ENCODE measurements at regions not wholly inside any gene's neighbourhood (a gene's known extent, or its start where the extent isn't known, plus 50 kb on each side); places are given as distances from the start of the nearest gene placed in this dataset.

DNA sequence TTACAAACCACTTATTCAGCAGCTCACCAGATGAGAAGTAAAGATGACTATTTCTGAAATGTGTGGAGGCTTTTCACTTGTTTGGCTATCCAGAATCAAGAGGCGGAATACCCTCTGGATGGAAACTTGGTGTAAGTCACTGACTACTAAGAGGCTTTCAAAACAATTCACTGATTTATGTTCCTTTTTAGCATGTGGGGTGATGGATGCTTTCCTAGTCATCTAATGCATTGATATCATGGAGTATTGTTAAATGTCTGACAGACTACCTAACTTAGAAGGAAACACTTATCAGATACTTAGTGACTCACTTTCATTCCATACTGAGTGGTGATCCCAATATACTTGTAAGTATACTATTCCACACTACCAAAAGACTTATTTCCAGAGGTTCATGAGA is 141.4 kb downstream of the PLK2 start:
- H2AFZ ChIP-seq (ENCODE audit: low read length), result no peak overlapping the region
- H3K23me2 ChIP-seq (ENCODE audit: low read depth, low read length), result no peaks in the 10 kb centered on the region
- H2BK12ac ChIP-seq (ENCODE audit: low read depth, low read length), result no peak overlapping the region
- H3K56ac ChIP-seq (replicated peaks; ENCODE audit: insufficient read length, low read depth, low read length), result no peak overlapping the region
- WGBS, 2 experiments (ENCODE audit: extremely low coverage in 1 of 2, insufficient coverage in 1 of 2, insufficient read length in 1 of 2, insufficient replicate concordance in 2 of 2, low coverage in 1 of 2, low lambda C conversion rate in 2 of 2, missing lambda C conversion rate in 1 of 2), result 100% methylated on average over 1 of the region's 1 CpG; no CpG with 5 or more reads in 1 of the 2 experiments
- H3K4ac ChIP-seq (replicated peaks; ENCODE audit: insufficient read length, low read depth, low read length), result no peak overlapping the region
- no peak overlapping the region for H2BK15ac ChIP-seq (ENCODE audit: low read length)
- H3K27ac ChIP-seq (ENCODE audit: low read depth, low read length), result no peak overlapping the region
- H3K18ac ChIP-seq (ENCODE audit: extremely low read depth, low read length), result no peak overlapping the region
- ChIA-PET POLR2A (ENCODE audit: partially characterized antibody) (no interaction called here), CTCF (ENCODE audit: partially characterized antibody) (no interaction called here)
- H4K20me1 ChIP-seq (replicated peaks in 1 of 2; ENCODE audit: control insufficient read depth in 1 of 2, insufficient read depth in 2 of 2, low read length in 2 of 2), result no peaks in the 10 kb centered on the region
- H3K79me2 ChIP-seq (ENCODE audit: control insufficient read depth in 1 of 2, insufficient read depth in 2 of 2, low read length in 2 of 2), result no peaks in the 10 kb centered on the region
- H3K9me3 ChIP-seq (ENCODE audit: insufficient read depth in 2 of 2, low read depth in 1 of 2, low read length in 1 of 2), result no peaks in the 10 kb centered on the region
- H3K9ac ChIP-seq (replicated peaks in 1 of 4; ENCODE audit: extremely low read depth in 1 of 4, low read depth in 3 of 4, low read length in 3 of 4), result no peak overlapping the region
- no peak overlapping the region for H3K14ac ChIP-seq (ENCODE audit: insufficient read length)
- no peak for DNase-seq (ENCODE audit: low read depth in 1 of 2, low spot score in 2 of 2)
- no peak overlapping the region for H4K5ac ChIP-seq (ENCODE audit: insufficient read length, low read depth, low read length)
- H2BK120ac ChIP-seq (replicated peaks; ENCODE audit: low read depth, low read length), result no peak overlapping the region
- no peak overlapping the region for H4K91ac ChIP-seq (replicated peaks; ENCODE audit: insufficient read length, low read length)
- H3K27me3 ChIP-seq (replicated peaks in 1 of 4; ENCODE audit: control insufficient read depth in 3 of 4, extremely low read depth in 1 of 4, insufficient read depth in 3 of 4, low read length in 3 of 4), result no peaks in the 10 kb centered on the region
- H3K4me1 ChIP-seq (replicated peaks in 1 of 4; ENCODE audit: control insufficient read depth in 3 of 4, insufficient read depth in 4 of 4, low read length in 3 of 4), result peaks cover 0 to 3% (median 0%) of the 10 kb centered on the region in 4 experiments; a peak in 3 of 7 replicates
- no peak overlapping the region for H3K4me2 ChIP-seq (ENCODE audit: insufficient read depth in 1 of 2, low read depth in 2 of 2, low read length in 2 of 2)
- H2BK20ac ChIP-seq (ENCODE audit: low read length), result no peak overlapping the region
- no peaks in the 10 kb centered on the region for H3K36me3 ChIP-seq (ENCODE audit: control insufficient read depth in 2 of 4, insufficient read depth in 4 of 4, low read length in 3 of 4)
- no peak overlapping the region for H2AK5ac ChIP-seq (ENCODE audit: low read depth, low read length)
- H3K4me3 ChIP-seq (ENCODE audit: extremely low read depth in 1 of 4, insufficient read depth in 2 of 4, low read depth in 3 of 4, low read length in 4 of 4), result no peak overlapping the region
- FAIRE-seq, result no peak
- H3K79me1 ChIP-seq (ENCODE audit: low read depth, low read length), result no peaks in the 10 kb centered on the region
- H4K8ac ChIP-seq (ENCODE audit: extremely low read depth, insufficient read depth, low read length), result no peak overlapping the region
- H2BK5ac ChIP-seq (ENCODE audit: low read depth, low read length), result no peak overlapping the region
- no peak overlapping the region for H3K23ac ChIP-seq (ENCODE audit: insufficient read length)
- no peak for TF ChIP-seq BACH1 (IDR thresholded peaks at IDR 0.05; ENCODE audit: low read length)

Data from H1 (cell line).